Neuronal stem cell (in vitro differentiated cells): ENCODE measurements at regions not wholly inside any gene's neighbourhood (a gene's known extent, or its start where the extent isn't known, plus 50 kb on each side); places are given as distances from the start of the nearest gene placed in this dataset.

Experiments used
- DNase-seq: peaks from one replicate; pipeline ENCODE4 v3.0.0-alpha.2; 2013; ENCODE audit warnings: low spot score
- H2AFZ ChIP-seq: one replicate; pipeline ENCODE4 v1.6.1; 2013; ENCODE audit warnings: mild to moderate bottlenecking, low read length, inconsistent platforms
- H2AK5ac ChIP-seq: 2 replicates; pipeline ENCODE4 v1.6.1; 2013; ENCODE audit warnings: low read depth, mild to moderate bottlenecking, inconsistent platforms, low read length, moderate library complexity, mixed read lengths
- H2BK120ac ChIP-seq: 2 replicates; pipeline ENCODE4 v1.6.1; 2013; ENCODE audit warnings: low read depth, mild to moderate bottlenecking, inconsistent platforms, low read length, moderate library complexity, mixed read lengths
- H2BK12ac ChIP-seq: one replicate; pipeline ENCODE4 v1.6.1; 2013; ENCODE audit warnings: low read length, inconsistent platforms
- H2BK15ac ChIP-seq: 2 replicates; pipeline ENCODE4 v1.6.1; 2013; ENCODE audit warnings: mild to moderate bottlenecking, low read length, inconsistent platforms, mixed read lengths
- H2BK5ac ChIP-seq: one replicate; pipeline ENCODE4 v1.6.1; 2013; ENCODE audit warnings: inconsistent platforms, mild to moderate bottlenecking, low read length, moderate library complexity
- H3K14ac ChIP-seq: one replicate; pipeline ENCODE4 v1.6.1; 2013; ENCODE audit warnings: low read length, inconsistent platforms
- H3K18ac ChIP-seq: 2 replicates; pipeline ENCODE4 v1.6.1; 2013; ENCODE audit warnings: low read length, inconsistent platforms
- H3K23ac ChIP-seq: 2 replicates; pipeline ENCODE4 v1.6.1; 2013; ENCODE audit warnings: low read depth, mild to moderate bottlenecking, mixed read lengths, low read length, inconsistent platforms; ENCODE audit not compliant: poor library complexity
- H3K27ac ChIP-seq: replicated peaks from 3 replicates; pipeline ENCODE4 v1.5.1; 2013; ENCODE audit warnings: low read length, inconsistent platforms
- H3K27me3 ChIP-seq, 3 experiments: 2 replicates each; pipeline ENCODE4 v1.6.1; 2013; ENCODE audit warnings: low read length in 3 of 3, mild to moderate bottlenecking in 2 of 3, inconsistent platforms in 1 of 3, low read depth in 1 of 3, mixed read lengths in 1 of 3, moderate library complexity in 1 of 3; ENCODE audit not compliant: control insufficient read depth in 3 of 3, insufficient read depth in 3 of 3
- H3K36me3 ChIP-seq, 2 donors: replicated peaks in 1 of 2; 2 replicates each; pipeline ENCODE4 v1.6.1; 2013; ENCODE audit warnings: low read length in 2 of 2; ENCODE audit not compliant: control insufficient read depth in 2 of 2, insufficient read depth in 2 of 2
- H3K4ac ChIP-seq: 2 replicates; pipeline ENCODE4 v1.6.1; 2013; ENCODE audit warnings: inconsistent platforms, mild to moderate bottlenecking, low read length, moderate library complexity
- H3K4me1 ChIP-seq, 2 donors: 1 replicate in 1 of 2; 2 replicates in 1 of 2; pipeline ENCODE4 v1.6.1; 2013; ENCODE audit warnings: low read length in 2 of 2, low read depth in 1 of 2; ENCODE audit not compliant: control insufficient read depth in 2 of 2, insufficient read depth in 1 of 2
- H3K4me2 ChIP-seq: one replicate; pipeline ENCODE4 v1.6.1; 2013; ENCODE audit warnings: mild to moderate bottlenecking, low read length, inconsistent platforms; ENCODE audit not compliant: insufficient read depth, poor library complexity, severe bottlenecking
- H3K4me3 ChIP-seq, 2 donors: 2 replicates each; pipeline ENCODE4 v1.5.1; 2013; ENCODE audit warnings: low read length in 2 of 2, mild to moderate bottlenecking in 2 of 2, inconsistent platforms in 1 of 2, moderate library complexity in 1 of 2
- H3K79me1 ChIP-seq: one replicate; pipeline ENCODE4 v1.6.1; 2013; ENCODE audit warnings: low read depth, mild to moderate bottlenecking, inconsistent platforms, low read length, moderate library complexity
- H3K9ac ChIP-seq: one replicate; pipeline ENCODE4 v1.6.1; 2013; ENCODE audit warnings: mild to moderate bottlenecking, low read depth, low read length, inconsistent platforms; ENCODE audit not compliant: poor library complexity
- H3K9me3 ChIP-seq, 2 donors: replicated peaks in 1 of 2; 2 replicates each; pipeline versions ENCODE3 to v1.6.1; 2013; ENCODE audit warnings: low read length in 2 of 2, mild to moderate bottlenecking in 2 of 2, inconsistent platforms in 1 of 2, low read depth in 1 of 2, mixed read lengths in 1 of 2, moderate library complexity in 1 of 2; ENCODE audit not compliant: control insufficient read depth in 2 of 2, insufficient read depth in 1 of 2
- H4K8ac ChIP-seq: one replicate; pipeline ENCODE4 v1.6.1; 2013; ENCODE audit warnings: low read depth, mild to moderate bottlenecking, inconsistent platforms, low read length, moderate library complexity
- H4K91ac ChIP-seq: one replicate; pipeline ENCODE4 v1.6.1; 2013; ENCODE audit warnings: low read length, low read depth, mild to moderate bottlenecking, inconsistent platforms; ENCODE audit not compliant: poor library complexity
- WGBS, 2 donors: extraction: QIAGEN DNeasy Blood & Tissue Kit; methylation state at CpG; one replicate each; pipeline ENCODE4 v1.1.7; 2013; ENCODE audit warnings: missing lambda C conversion rate in 2 of 2, mixed read lengths in 1 of 2; ENCODE audit not compliant: insufficient read length in 2 of 2, insufficient replicate concordance in 1 of 2; ENCODE audit errors: extremely low coverage in 2 of 2; 5-methylcytosine and 5-hydroxymethylcytosine counted together

GRCh38 chr13:44174769-44175425, 198.7 kb upstream of the SERP2 start:
- H2BK12ac ChIP-seq, result no peak overlapping the region
- no peaks in the 10 kb centered on the region for H3K9me3 ChIP-seq
- no peak overlapping the region for H4K91ac ChIP-seq
- no peak overlapping the region for H2BK120ac ChIP-seq
- no peak overlapping the region for H3K4ac ChIP-seq
- no peaks in the 10 kb centered on the region for H3K36me3 ChIP-seq
- no peak overlapping the region for H3K27ac ChIP-seq
- no peak overlapping the region for H3K9ac ChIP-seq
- H3K79me1 ChIP-seq, result no peaks in the 10 kb centered on the region
- H2AFZ ChIP-seq, result peak overlapping the region; percentile 58
- no peak overlapping the region for H3K4me2 ChIP-seq
- H2BK5ac ChIP-seq, result no peak overlapping the region
- H3K23ac ChIP-seq, result no peak overlapping the region
- peaks cover 2% of the 10 kb centered on the region in 2 donors for H3K4me1 ChIP-seq
- peaks cover 0 to 5% (median 0%) of the 10 kb centered on the region in 3 experiments for H3K27me3 ChIP-seq
- H2BK15ac ChIP-seq, result no peak overlapping the region
- H3K18ac ChIP-seq, result peak overlapping the region; percentile 50
- H2AK5ac ChIP-seq, result no peak overlapping the region
- DNase-seq, result no peak
- no peak overlapping the region for H3K14ac ChIP-seq
- H4K8ac ChIP-seq, result no peak overlapping the region
- no peak overlapping the region for H3K4me3 ChIP-seq
- WGBS, 2 donors, result no CpG with 5 or more reads among the region's 3 CpGs

- H3K79me1 ChIP-seq, result no peaks in the 10 kb centered on the region
- WGBS, 2 donors, result no CpG with 5 or more reads among the region's 1 CpG
- H2AFZ ChIP-seq, result no peak overlapping the region
Observed at GRCh38 chr13:44176173-44176572, 197.5 kb upstream of the SERP2 start.

GRCh38 chr13:44180876-44181536, 192.6 kb upstream of the SERP2 start:
- Histone ChIP-seq H4K91ac (no peak overlapping the region), H3K18ac (no peak overlapping the region), H2BK5ac (no peak overlapping the region), H4K8ac (no peak overlapping the region), H3K14ac (no peak overlapping the region), H3K4me2 (no peak overlapping the region), H2BK120ac (no peak overlapping the region), H3K4me1 (no peaks in the 10 kb centered on the region), H3K79me1 (no peaks in the 10 kb centered on the region), H2AK5ac (no peak overlapping the region), H3K9me3 (no peaks in the 10 kb centered on the region), H3K9ac (no peak overlapping the region), H3K36me3 (no peaks in the 10 kb centered on the region), H2BK15ac (no peak overlapping the region), H2BK12ac (no peak overlapping the region), H3K4ac (no peak overlapping the region), H3K23ac (no peak overlapping the region), H3K27ac (no peak overlapping the region), H3K27me3 (peaks cover 0 to 5% (median 0%) of the 10 kb centered on the region in 3 experiments), H2AFZ (no peak overlapping the region), H3K4me3 (no peak overlapping the region)
- no peak for DNase-seq
- WGBS, 2 donors, result no CpG with 5 or more reads among the region's 8 CpGs

More at GRCh38 chr13:44176173-44176572, 197.5 kb upstream of the SERP2 start:
- Histone ChIP-seq H3K9ac (no peak overlapping the region), H3K27me3 (peaks cover 0 to 5% (median 0%) of the 10 kb centered on the region in 3 experiments), H3K36me3 (no peaks in the 10 kb centered on the region), H2BK5ac (no peak overlapping the region), H4K91ac (no peak overlapping the region), H3K18ac (no peak overlapping the region), H3K14ac (no peak overlapping the region), H2BK12ac (no peak overlapping the region), H3K4me2 (no peak overlapping the region), H4K8ac (no peak overlapping the region), H3K23ac (no peak overlapping the region), H3K4me1 (peaks cover 2% of the 10 kb centered on the region in 2 donors), H3K4me3 (no peak overlapping the region), H3K4ac (no peak overlapping the region), H2BK120ac (no peak overlapping the region), H2BK15ac (no peak overlapping the region), H2AK5ac (no peak overlapping the region), H3K9me3 (no peaks in the 10 kb centered on the region), H3K27ac (no peak overlapping the region)
- no peak for DNase-seq

GRCh38 chr13:44181931-44182330, 191.7 kb upstream of the SERP2 start:
- H2BK12ac ChIP-seq, result no peak overlapping the region
- no peak overlapping the region for H3K4me2 ChIP-seq
- no peak overlapping the region for H3K14ac ChIP-seq
- no peak overlapping the region for H3K9ac ChIP-seq
- no peak overlapping the region for H2BK15ac ChIP-seq
- WGBS, 2 donors, result no CpG with 5 or more reads among the region's 2 CpGs
- H3K27ac ChIP-seq, result no peak overlapping the region
- H2AK5ac ChIP-seq, result no peak overlapping the region
- H4K8ac ChIP-seq, result no peak overlapping the region
- no peak overlapping the region for H3K4ac ChIP-seq
- no peak for DNase-seq
- H4K91ac ChIP-seq, result no peak overlapping the region
- no peak overlapping the region for H3K18ac ChIP-seq
- no peak overlapping the region for H2BK5ac ChIP-seq
- H3K27me3 ChIP-seq, result peaks cover 0 to 5% (median 0%) of the 10 kb centered on the region in 3 experiments
- H3K9me3 ChIP-seq, result no peaks in the 10 kb centered on the region
- no peak overlapping the region for H2AFZ ChIP-seq
- no peak overlapping the region for H3K4me3 ChIP-seq
- H3K36me3 ChIP-seq, result no peaks in the 10 kb centered on the region
- H3K23ac ChIP-seq, result no peak overlapping the region
- no peaks in the 10 kb centered on the region for H3K79me1 ChIP-seq
- no peaks in the 10 kb centered on the region for H3K4me1 ChIP-seq
- no peak overlapping the region for H2BK120ac ChIP-seq
